Activated CD4-positive, alpha-beta T cell treated with anti-CD3 and anti-CD28 coated beads, Interleukin-2, amount 10 ng/mL, durations not matched to agents 7 days and 5 days (primary cell): ENCODE measurements at regions not wholly inside any gene's neighbourhood (a gene's known extent, or its start where the extent isn't known, plus 50 kb on each side); places are given as distances from the start of the nearest gene placed in this dataset.
"Not testable (repeated sequence)": the region's sequence is repeated elsewhere in the genome, so short reads cannot be mapped to it uniquely, and the experiment has no call there.

Experiments
- CTCF ChIA-PET: fragments of 350-600 bp; sonication (Branson Sonifier 250); formaldehyde crosslinking; loops from one replicate; lab custom pipeline; 2021; ENCODE audit warnings: antibody characterized with exemption; lab: Charles Lee
- POLR2A ChIA-PET: fragments of 350-600 bp; sonication (Branson Sonifier 250); formaldehyde crosslinking; loops from one replicate; lab custom pipeline; 2021; ENCODE audit warnings: antibody characterized with exemption; lab: Charles Lee
- DNase-seq: peaks from one replicate; pipeline ENCODE4 v3.0.0-alpha.2; 2020
- H3K27ac Mint-ChIP-seq: one replicate; pipeline ENCODE4 v1.8.0; 2021; ENCODE audit warnings: mild to moderate bottlenecking, moderate library complexity, mixed read lengths
- H3K27me3 Mint-ChIP-seq: one replicate; pipeline ENCODE4 v1.8.0; 2021; ENCODE audit warnings: mixed read lengths
- H3K36me3 Mint-ChIP-seq: one replicate; pipeline ENCODE4 v1.8.0; 2021; ENCODE audit warnings: low read depth, mixed read lengths
- H3K4me1 Mint-ChIP-seq: one replicate; pipeline ENCODE4 v1.8.0; 2021; ENCODE audit warnings: mixed read lengths
- H3K4me3 Mint-ChIP-seq: one replicate; pipeline ENCODE4 v1.8.0; 2021; ENCODE audit warnings: mild to moderate bottlenecking, moderate library complexity, mixed read lengths
- H3K9me3 Mint-ChIP-seq: one replicate; pipeline ENCODE4 v1.8.0; 2021; ENCODE audit warnings: mixed read lengths

DNA sequence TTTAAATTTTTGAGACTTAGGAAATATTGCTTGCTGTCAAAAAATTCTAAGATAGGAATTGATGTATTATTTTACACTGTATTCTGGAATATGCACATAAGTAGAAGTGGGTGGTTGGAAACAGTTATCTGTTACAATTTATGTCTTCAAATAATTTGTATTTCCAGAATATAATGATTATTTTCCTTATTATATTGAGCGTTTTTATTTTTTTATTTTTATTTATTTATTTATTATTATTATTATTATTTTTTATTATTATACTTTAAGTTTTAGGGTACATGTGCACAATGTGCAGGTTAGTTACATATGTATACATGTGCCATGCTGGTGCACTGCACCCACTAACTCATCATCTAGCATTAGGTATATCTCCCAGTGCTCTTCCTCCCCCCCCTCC is 320.1 kb downstream of the GRXCR1 start:
- H3K9me3 Mint-ChIP-seq, H3K27ac Mint-ChIP-seq, H3K27me3 Mint-ChIP-seq, H3K4me3 Mint-ChIP-seq, H3K4me1 Mint-ChIP-seq, POLR2A ChIA-PET, DNase-seq, H3K36me3 Mint-ChIP-seq, CTCF ChIA-PET: not testable (repeated sequence)

GRCh38 chr4:43223820-43224219 is 331.3 kb downstream of the GRXCR1 start:
- Mint-ChIP-seq H3K4me3 (no peak overlapping the region), H3K9me3 (peaks cover 2% of the 10 kb centered on the region), H3K27ac (no peak overlapping the region), H3K36me3 (no peaks in the 10 kb centered on the region), H3K27me3 (no peaks in the 10 kb centered on the region), H3K4me1 (no peaks in the 10 kb centered on the region)
- CTCF ChIA-PET: no interaction called here
- DNase-seq: no peak
- POLR2A ChIA-PET: no interaction called here

DNA sequence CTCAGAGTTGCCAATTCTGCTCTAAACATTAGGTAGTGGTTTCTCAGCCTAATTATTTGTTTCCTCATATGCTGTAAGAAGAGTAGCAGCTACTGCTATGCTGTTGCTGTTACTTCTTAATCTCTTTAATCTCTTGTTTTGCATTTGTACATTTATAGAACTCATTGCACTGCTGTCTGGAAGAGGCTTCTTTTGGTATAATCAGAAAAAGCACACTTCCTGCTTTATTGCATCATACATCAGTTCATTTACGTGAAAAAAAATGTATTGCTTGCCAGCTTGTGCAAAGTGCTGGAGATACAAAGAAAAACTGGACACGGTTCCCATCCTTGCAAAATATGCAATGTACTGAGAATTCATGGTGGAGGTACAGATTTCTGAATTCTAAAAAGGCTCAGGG is 332.0 kb downstream of the GRXCR1 start:
- H3K27me3 Mint-ChIP-seq: no peaks in the 10 kb centered on the region
- H3K4me1 Mint-ChIP-seq: no peaks in the 10 kb centered on the region
- no peaks in the 10 kb centered on the region for H3K36me3 Mint-ChIP-seq
- no peak for DNase-seq
- H3K9me3 Mint-ChIP-seq: peaks cover 2% of the 10 kb centered on the region
- H3K4me3 Mint-ChIP-seq: no peak overlapping the region
- CTCF ChIA-PET: no interaction called here
- H3K27ac Mint-ChIP-seq: no peak overlapping the region
- POLR2A ChIA-PET: no interaction called here

- Mint-ChIP-seq H3K9me3 (peaks cover 2% of the 10 kb centered on the region), H3K36me3 (no peaks in the 10 kb centered on the region), H3K27ac (no peak overlapping the region), H3K27me3 (no peaks in the 10 kb centered on the region), H3K4me1 (no peaks in the 10 kb centered on the region), H3K4me3 (no peak overlapping the region)
- ChIA-PET POLR2A (no interaction called here), CTCF (no interaction called here)
- no peak for DNase-seq
Measured at GRCh38 chr4:43233321-43233720, 340.8 kb downstream of the GRXCR1 start.

DNA sequence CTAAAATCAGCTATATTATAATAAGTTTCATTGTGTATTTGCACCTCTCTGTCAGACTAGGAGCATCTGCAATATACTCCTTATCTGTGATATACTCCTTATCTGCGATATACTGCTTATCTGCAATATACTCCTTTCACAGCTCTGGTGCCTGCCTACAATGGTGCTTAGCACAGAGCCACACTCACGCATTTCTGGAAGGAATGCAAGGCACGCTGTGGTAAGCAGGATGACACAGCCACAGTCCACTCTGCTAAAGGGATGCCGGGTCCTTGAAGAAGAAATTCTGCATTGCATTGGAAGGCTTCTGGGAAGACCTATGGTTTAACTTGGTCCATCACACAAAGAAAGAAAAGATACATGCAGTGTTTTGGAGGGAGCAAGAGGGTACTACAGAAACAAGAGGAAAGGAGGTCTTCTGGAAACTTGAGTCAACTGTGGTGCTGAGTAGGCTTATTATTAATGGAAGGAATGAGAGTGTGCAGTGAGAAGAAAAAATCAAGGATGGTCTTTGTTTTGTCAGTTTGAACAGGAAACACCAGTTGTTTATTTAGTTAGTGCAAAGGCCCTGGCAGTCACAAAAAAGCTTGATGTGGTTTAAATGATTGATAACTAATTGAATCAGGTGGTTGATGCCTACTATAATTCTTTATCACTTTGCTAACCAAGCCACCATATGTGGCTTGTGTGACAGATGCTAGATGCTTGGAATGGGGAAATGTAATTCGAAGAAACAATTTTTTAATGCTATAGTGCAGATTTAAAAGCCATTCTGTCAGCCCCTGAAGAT is 342.3 kb downstream of the GRXCR1 start:
- Mint-ChIP-seq H3K4me3 (no peak overlapping the region), H3K4me1 (no peaks in the 10 kb centered on the region), H3K27me3 (no peaks in the 10 kb centered on the region), H3K9me3 (peaks cover 2% of the 10 kb centered on the region), H3K27ac (no peak overlapping the region), H3K36me3 (no peaks in the 10 kb centered on the region)
- DNase-seq: no peak
- ChIA-PET POLR2A (no interaction called here), CTCF (no interaction called here)

DNA sequence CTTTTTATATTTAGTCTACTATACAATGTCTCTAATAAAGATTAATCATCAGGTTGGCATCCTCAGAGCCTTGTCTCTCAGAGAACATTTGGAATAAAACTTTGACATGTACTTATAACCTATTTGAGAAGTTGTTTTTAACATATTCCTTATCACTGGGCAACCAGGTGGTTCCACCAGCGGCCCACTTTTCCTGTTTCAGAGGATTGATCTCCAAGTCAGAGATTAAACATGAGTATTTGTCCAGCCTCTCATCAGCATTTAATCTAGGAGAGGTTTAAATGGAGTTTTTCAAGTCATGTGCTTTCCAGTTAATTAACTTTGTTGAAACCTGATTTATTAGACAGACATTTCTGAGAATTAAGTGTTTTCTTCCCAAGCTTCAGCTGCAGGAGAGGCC is 345.5 kb downstream of the GRXCR1 start:
- no peaks in the 10 kb centered on the region for H3K36me3 Mint-ChIP-seq

GRCh38 chr4:43238585-43238984 is 346.1 kb downstream of the GRXCR1 start:
- peaks cover 3% of the 10 kb centered on the region for H3K9me3 Mint-ChIP-seq
- no peaks in the 10 kb centered on the region for H3K4me1 Mint-ChIP-seq
- CTCF ChIA-PET: no interaction called here
- POLR2A ChIA-PET: no interaction called here
- no peaks in the 10 kb centered on the region for H3K36me3 Mint-ChIP-seq
- no peak for DNase-seq
- no peaks in the 10 kb centered on the region for H3K27me3 Mint-ChIP-seq
- no peak overlapping the region for H3K4me3 Mint-ChIP-seq
- H3K27ac Mint-ChIP-seq: no peak overlapping the region

More for the DNA sequence above, 345.5 kb downstream of the GRXCR1 start:
- Mint-ChIP-seq H3K27ac (no peak overlapping the region), H3K4me1 (no peaks in the 10 kb centered on the region), H3K9me3 (peaks cover 3% of the 10 kb centered on the region), H3K27me3 (no peaks in the 10 kb centered on the region), H3K4me3 (no peak overlapping the region)
- POLR2A ChIA-PET: no interaction called here
- CTCF ChIA-PET: no interaction called here
- no peak for DNase-seq

DNA sequence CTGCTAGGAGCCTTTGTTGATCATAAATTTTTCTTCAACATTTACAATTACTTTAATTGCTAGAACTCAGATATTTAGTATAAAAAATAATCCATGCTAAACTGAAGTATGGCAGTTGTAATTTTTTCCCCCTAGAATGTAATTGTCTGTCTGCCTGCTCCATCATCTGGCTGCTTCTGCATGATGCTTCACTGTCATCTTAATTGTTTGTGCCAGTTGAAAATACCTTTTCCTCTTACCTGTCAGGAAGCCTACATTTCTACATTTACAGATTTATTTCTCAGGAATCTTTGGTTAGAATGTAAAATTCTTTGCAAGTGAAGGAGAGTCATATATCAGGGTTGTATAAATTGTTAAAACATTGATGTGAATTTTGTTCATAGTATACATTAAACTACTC is 348.6 kb downstream of the GRXCR1 start:
- Mint-ChIP-seq H3K27ac (no peak overlapping the region), H3K4me3 (no peak overlapping the region), H3K4me1 (no peaks in the 10 kb centered on the region), H3K36me3 (no peaks in the 10 kb centered on the region), H3K27me3 (no peaks in the 10 kb centered on the region), H3K9me3 (peaks cover 3% of the 10 kb centered on the region)
- no peak for DNase-seq
- ChIA-PET POLR2A (no interaction called here), CTCF (no interaction called here)

- no peak overlapping the region for H3K27ac Mint-ChIP-seq
- CTCF ChIA-PET: no interaction called here
- H3K9me3 Mint-ChIP-seq: peaks cover 5% of the 10 kb centered on the region
- H3K4me3 Mint-ChIP-seq: no peak overlapping the region
- H3K36me3 Mint-ChIP-seq: no peaks in the 10 kb centered on the region
- DNase-seq: no peak
- H3K4me1 Mint-ChIP-seq: no peaks in the 10 kb centered on the region
- POLR2A ChIA-PET: no interaction called here
- H3K27me3 Mint-ChIP-seq: no peaks in the 10 kb centered on the region
Measured at GRCh38 chr4:43242606-43243005, 350.1 kb downstream of the GRXCR1 start.

DNA sequence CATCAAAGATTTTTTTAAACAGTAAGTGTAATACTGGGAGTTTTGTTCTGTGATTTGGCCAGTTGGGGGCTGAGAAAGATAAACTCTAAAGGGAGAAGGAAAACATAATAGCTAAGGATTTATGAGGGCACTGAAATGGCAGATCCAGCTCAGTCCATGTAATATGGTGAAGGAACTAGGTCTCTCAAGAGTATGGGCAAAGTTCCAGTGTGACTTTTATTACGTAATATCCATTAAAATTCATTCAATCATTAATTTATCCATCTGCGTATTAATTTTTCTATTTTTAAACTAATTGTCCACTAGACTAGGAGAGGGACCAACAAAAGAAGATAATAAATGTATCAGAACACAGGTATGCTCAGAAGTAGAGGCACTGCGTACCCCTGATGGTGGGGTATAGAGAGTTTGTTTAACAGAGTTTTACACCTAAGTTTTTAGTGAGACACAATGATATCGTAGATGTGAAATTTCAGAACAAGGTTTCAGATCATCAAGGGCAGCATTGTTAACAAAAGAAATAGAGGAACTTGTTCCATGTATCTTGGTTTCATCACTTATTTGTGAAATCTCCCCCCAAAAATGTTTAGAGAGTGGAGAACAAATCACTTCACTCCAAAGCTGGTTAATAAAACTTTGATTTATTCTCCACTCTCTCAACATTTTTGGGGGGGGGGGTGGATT is 351.1 kb downstream of the GRXCR1 start:
- ChIA-PET CTCF (no interaction called here), POLR2A (no interaction called here)
- no peaks in the 10 kb centered on the region for H3K36me3 Mint-ChIP-seq
- no peak for DNase-seq
- H3K27me3 Mint-ChIP-seq: no peaks in the 10 kb centered on the region
- no peak overlapping the region for H3K27ac Mint-ChIP-seq
- H3K4me3 Mint-ChIP-seq: no peak overlapping the region
- no peaks in the 10 kb centered on the region for H3K4me1 Mint-ChIP-seq
- H3K9me3 Mint-ChIP-seq: peaks cover 5% of the 10 kb centered on the region

DNA sequence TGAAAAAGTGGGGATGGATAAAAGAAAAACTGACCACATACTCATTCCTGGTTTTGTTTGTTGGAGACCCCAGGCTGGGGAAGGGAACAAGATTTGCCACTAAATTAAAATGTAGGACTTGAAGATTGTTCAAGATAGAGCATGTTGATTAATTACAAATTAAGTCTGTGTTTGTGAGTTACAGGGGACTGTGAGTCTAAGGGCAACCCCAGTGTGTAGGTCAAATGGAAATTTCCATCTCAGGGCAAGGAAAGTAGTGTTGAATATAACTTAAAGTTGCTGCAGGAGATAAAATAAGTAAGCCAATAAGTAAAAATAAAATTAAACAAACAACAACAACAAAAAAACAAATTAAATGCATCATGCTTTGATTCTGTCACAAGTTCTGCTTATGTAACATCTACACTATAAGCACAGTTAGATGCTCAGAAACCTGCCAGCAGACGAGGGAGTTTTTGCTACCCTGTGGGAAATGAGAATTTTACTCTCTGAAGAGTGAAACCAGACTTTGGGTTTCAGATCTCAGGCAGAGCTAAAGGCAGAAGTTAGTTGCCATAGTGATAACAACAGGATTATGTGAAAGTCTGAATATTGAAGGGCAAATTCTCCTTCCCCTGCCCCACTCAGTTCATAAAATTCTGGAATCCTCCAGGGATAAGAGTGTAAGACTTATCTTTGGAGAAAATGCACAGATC is 352.3 kb downstream of the GRXCR1 start:
- peaks cover 5% of the 10 kb centered on the region for H3K9me3 Mint-ChIP-seq
- no peak overlapping the region for H3K4me3 Mint-ChIP-seq
- H3K27ac Mint-ChIP-seq: no peak overlapping the region
- CTCF ChIA-PET: no interaction called here
- POLR2A ChIA-PET: no interaction called here
- DNase-seq: no peak
- no peaks in the 10 kb centered on the region for H3K27me3 Mint-ChIP-seq
- H3K4me1 Mint-ChIP-seq: no peaks in the 10 kb centered on the region
- no peaks in the 10 kb centered on the region for H3K36me3 Mint-ChIP-seq

DNA sequence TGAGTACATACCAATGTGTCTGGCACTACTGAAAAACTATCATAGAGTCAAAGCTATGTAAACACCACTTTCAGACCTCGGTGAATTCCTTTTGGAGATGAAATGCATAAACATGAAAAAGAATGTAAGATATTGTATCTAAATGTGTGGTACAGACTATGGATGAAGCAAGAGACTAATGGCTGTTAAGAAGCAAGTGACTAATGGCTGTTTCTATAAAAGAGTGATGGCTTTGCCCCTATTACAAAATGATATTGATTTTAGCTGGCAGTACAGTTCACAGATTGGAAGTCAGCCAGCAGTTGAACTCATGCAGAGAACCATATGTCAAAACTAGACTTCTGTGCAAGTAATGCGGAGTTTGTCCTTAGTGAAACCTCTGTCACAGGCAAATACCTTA is 359.3 kb downstream of the GRXCR1 start:
- ChIA-PET POLR2A (no interaction called here), CTCF (interaction anchor here (0.6 kb wide), 1 partner anchor 106 kb away, joined by 3 read pairs; no protein-coding TSS in a partner anchor)
- Mint-ChIP-seq H3K4me3 (no peak overlapping the region), H3K4me1 (no peaks in the 10 kb centered on the region), H3K36me3 (no peaks in the 10 kb centered on the region), H3K27ac (no peak overlapping the region), H3K27me3 (no peaks in the 10 kb centered on the region), H3K9me3 (peaks cover 12% of the 10 kb centered on the region)
- no peak for DNase-seq

DNA sequence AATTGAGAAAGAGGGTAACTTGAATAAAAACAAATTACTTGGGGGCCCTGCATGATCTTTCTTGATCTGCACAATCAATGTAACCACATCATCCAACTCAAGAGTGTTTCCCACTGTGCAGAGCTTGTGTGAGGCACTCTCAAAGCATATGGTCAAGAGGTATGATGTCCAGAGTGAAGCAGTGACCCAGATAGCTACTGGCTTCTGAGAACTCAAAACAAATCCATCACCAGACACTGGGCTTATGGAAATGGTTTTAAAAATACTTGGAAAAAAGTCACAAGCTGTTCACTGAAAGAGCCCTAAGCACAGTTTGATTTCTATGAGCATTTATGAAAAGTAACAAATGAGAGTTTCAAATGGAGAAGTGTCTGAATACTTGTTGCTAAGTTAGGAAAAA is 361.0 kb downstream of the GRXCR1 start:
- no peak for DNase-seq
- H3K27ac Mint-ChIP-seq: no peak overlapping the region
- H3K27me3 Mint-ChIP-seq: no peaks in the 10 kb centered on the region
- no peak overlapping the region for H3K4me3 Mint-ChIP-seq
- no peaks in the 10 kb centered on the region for H3K4me1 Mint-ChIP-seq
- CTCF ChIA-PET: no interaction called here
- POLR2A ChIA-PET: no interaction called here
- no peaks in the 10 kb centered on the region for H3K36me3 Mint-ChIP-seq
- peaks cover 15% of the 10 kb centered on the region for H3K9me3 Mint-ChIP-seq
